GM23338 (cell line): ENCODE measurements at regions not wholly inside any gene's neighbourhood (a gene's known extent, or its start where the extent isn't known, plus 50 kb on each side); places are given as distances from the start of the nearest gene placed in this dataset.

Experiments
- ATAC-seq: fragments of 200-7000 bp; cut with Tn5 transposase; 3 replicates; pipeline ENCODE4 v1.9.1; 2020
- DNase-seq: peaks from one replicate; pipeline ENCODE4 v3.0.0-alpha.2; 2015; ENCODE audit warnings: low spot score
- H2AFZ ChIP-seq: fragments of 200-600 bp; sonication (generic); 2 replicates; pipeline ENCODE4 v1.8.0; 2016; ENCODE audit warnings: antibody characterized with exemption, mild to moderate bottlenecking, moderate library complexity
- H3F3A ChIP-seq: fragments of 200-600 bp; sonication (generic); replicated peaks from 2 replicates; pipeline ENCODE4 v1.8.0; 2017; ENCODE audit warnings: antibody characterized with exemption, mixed run types, low read depth
- H3K27ac ChIP-seq: fragments of 200-600 bp; sonication (generic); 2 replicates; pipeline ENCODE4 v1.6.1; 2016; ENCODE audit warnings: low read depth
- H3K27me3 ChIP-seq: fragments of 200-600 bp; sonication (generic); 2 replicates; pipeline ENCODE4 v1.8.0; 2016; ENCODE audit warnings: mild to moderate bottlenecking, mixed run types, moderate library complexity; ENCODE audit not compliant: insufficient read depth
- H3K36me3 ChIP-seq: fragments of 200-600 bp; sonication (generic); 2 replicates; pipeline ENCODE4 v1.8.0; 2016; ENCODE audit warnings: mild to moderate bottlenecking; ENCODE audit not compliant: insufficient read depth
- H3K4me1 ChIP-seq: fragments of 200-600 bp; sonication (generic); 2 replicates; pipeline ENCODE4 v1.8.0; 2016; ENCODE audit warnings: mild to moderate bottlenecking, moderate library complexity; ENCODE audit not compliant: insufficient read depth
- H3K4me2 ChIP-seq: fragments of 200-600 bp; sonication (generic); 2 replicates; pipeline ENCODE4 v1.7.1; 2017; ENCODE audit warnings: mixed run types
- H3K4me3 ChIP-seq: fragments of 200-600 bp; sonication (generic); 2 replicates; pipeline ENCODE4 v1.6.1; 2016; ENCODE audit warnings: mixed run types
- H3K79me2 ChIP-seq: fragments of 200-600 bp; sonication (generic); replicated peaks from 2 replicates; pipeline ENCODE4 v1.8.0; 2017; ENCODE audit warnings: mild to moderate bottlenecking; ENCODE audit not compliant: insufficient read depth
- H3K9me2 ChIP-seq: fragments of 200-600 bp; sonication (generic); 2 replicates; pipeline ENCODE4 v1.8.0; 2017; ENCODE audit not compliant: insufficient read depth
- H4K20me1 ChIP-seq: fragments of 200-600 bp; sonication (generic); replicated peaks from 2 replicates; pipeline ENCODE4 v1.8.0; 2017; ENCODE audit warnings: mild to moderate bottlenecking; ENCODE audit not compliant: insufficient read depth
- H3K27ac Mint-ChIP-seq: 2 replicates; pipeline ENCODE4 v1.8.0; 2020; ENCODE audit warnings: inconsistent platforms, mild to moderate bottlenecking, moderate library complexity, mixed read lengths
- H3K27me3 Mint-ChIP-seq: 3 replicates; pipeline ENCODE4 v1.8.0; 2022; ENCODE audit warnings: low read depth, mild to moderate bottlenecking, moderate library complexity, mixed read lengths, inconsistent platforms; ENCODE audit not compliant: insufficient read depth, poor library complexity
- H3K36me3 Mint-ChIP-seq: 3 replicates; pipeline ENCODE4 v1.8.0; 2021; ENCODE audit warnings: low read depth, mild to moderate bottlenecking, inconsistent platforms, moderate library complexity, mixed read lengths
- H3K4me1 Mint-ChIP-seq: 3 replicates; pipeline ENCODE4 v1.8.0; 2020; ENCODE audit warnings: mild to moderate bottlenecking, inconsistent platforms, mixed read lengths
- H3K4me3 Mint-ChIP-seq: 3 replicates; pipeline ENCODE4 v1.8.0; 2021; ENCODE audit warnings: moderate library complexity, mild to moderate bottlenecking, inconsistent platforms, mixed read lengths
- H3K9me3 Mint-ChIP-seq: 3 replicates; pipeline ENCODE4 v1.8.0; 2020; ENCODE audit warnings: moderate library complexity, mild to moderate bottlenecking, inconsistent platforms, mixed read lengths
- CREB1 ChIP-seq: fragments of 250-450 bp; sonication (Bioruptor Pico); IDR thresholded peaks from 2 replicates; pipeline ENCODE4 v1.5.0; 2020; ENCODE audit warnings: low read depth, mild to moderate bottlenecking, moderate library complexity
- EZH2 ChIP-seq: fragments of 200-600 bp; sonication (generic); IDR thresholded peaks from one replicate; pipeline ENCODE4 v1.8.0; 2017; ENCODE audit warnings: antibody characterized with exemption, mild to moderate bottlenecking, low read depth; ENCODE audit not compliant: unreplicated experiment
- EZH2phosphoT487 ChIP-seq: fragments of 200-600 bp; sonication (generic); IDR thresholded peaks from one replicate; pipeline ENCODE4 v1.8.1; 2018; ENCODE audit warnings: antibody characterized with exemption; ENCODE audit not compliant: unreplicated experiment
- NANOG ChIP-seq: IDR thresholded peaks from 2 replicates; pipeline ENCODE4 v1.6.1; 2016; ENCODE audit warnings: antibody characterized with exemption, borderline replicate concordance
- STAT1 ChIP-seq: IDR thresholded peaks from one replicate; pipeline ENCODE4 v1.6.1; 2016; ENCODE audit warnings: antibody characterized with exemption; ENCODE audit not compliant: unreplicated experiment
- ZNF114 ChIP-seq: fragments of 250-450 bp; sonication (Bioruptor Pico); IDR thresholded peaks from 2 replicates; pipeline ENCODE4 v1.5.0; 2020; ENCODE audit warnings: mild to moderate bottlenecking, moderate library complexity
- ZNF331 ChIP-seq: fragments of 250-450 bp; sonication (Bioruptor Pico); IDR thresholded peaks from 2 replicates; pipeline ENCODE4 v1.5.0; 2020; ENCODE audit warnings: low read depth, mild to moderate bottlenecking, moderate library complexity
- TF ChIP-seq, protein P1 (sequence below): fragments of 250-450 bp; sonication (Bioruptor Pico); IDR thresholded peaks from 2 replicates; pipeline ENCODE4 v1.5.0; 2020; ENCODE audit warnings: mild to moderate bottlenecking, moderate library complexity
- TF ChIP-seq, protein P2 (sequence below): IDR thresholded peaks from 2 replicates; pipeline ENCODE4 v1.6.1; 2016; ENCODE audit warnings: antibody characterized with exemption
- TF ChIP-seq, protein P3 (sequence below): IDR thresholded peaks from one replicate; pipeline ENCODE4 v1.6.1; 2018; ENCODE audit warnings: antibody characterized with exemption; ENCODE audit not compliant: unreplicated experiment

DNA sequence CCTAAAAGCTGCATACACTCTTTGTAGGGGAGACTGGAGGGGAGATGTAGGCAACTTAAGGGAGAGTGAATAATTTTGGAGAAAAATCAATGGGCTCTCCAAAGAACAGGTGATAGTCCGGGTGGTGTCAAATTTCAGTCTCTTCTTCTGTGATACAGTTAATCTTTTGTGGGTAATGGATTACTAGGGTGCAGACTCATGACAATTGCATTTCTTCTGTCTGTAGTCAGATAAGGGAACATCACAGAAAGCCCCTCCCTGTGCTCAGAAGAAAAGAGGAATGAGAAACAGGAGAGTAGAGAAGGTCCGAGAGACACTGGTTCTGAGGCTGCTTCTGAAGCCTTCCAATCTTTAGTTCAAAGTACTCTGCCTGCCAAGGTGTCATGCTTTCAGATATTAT is 1140.7 kb upstream of the LRRN3 start (continued):
- TF ChIP-seq, protein P1, sequence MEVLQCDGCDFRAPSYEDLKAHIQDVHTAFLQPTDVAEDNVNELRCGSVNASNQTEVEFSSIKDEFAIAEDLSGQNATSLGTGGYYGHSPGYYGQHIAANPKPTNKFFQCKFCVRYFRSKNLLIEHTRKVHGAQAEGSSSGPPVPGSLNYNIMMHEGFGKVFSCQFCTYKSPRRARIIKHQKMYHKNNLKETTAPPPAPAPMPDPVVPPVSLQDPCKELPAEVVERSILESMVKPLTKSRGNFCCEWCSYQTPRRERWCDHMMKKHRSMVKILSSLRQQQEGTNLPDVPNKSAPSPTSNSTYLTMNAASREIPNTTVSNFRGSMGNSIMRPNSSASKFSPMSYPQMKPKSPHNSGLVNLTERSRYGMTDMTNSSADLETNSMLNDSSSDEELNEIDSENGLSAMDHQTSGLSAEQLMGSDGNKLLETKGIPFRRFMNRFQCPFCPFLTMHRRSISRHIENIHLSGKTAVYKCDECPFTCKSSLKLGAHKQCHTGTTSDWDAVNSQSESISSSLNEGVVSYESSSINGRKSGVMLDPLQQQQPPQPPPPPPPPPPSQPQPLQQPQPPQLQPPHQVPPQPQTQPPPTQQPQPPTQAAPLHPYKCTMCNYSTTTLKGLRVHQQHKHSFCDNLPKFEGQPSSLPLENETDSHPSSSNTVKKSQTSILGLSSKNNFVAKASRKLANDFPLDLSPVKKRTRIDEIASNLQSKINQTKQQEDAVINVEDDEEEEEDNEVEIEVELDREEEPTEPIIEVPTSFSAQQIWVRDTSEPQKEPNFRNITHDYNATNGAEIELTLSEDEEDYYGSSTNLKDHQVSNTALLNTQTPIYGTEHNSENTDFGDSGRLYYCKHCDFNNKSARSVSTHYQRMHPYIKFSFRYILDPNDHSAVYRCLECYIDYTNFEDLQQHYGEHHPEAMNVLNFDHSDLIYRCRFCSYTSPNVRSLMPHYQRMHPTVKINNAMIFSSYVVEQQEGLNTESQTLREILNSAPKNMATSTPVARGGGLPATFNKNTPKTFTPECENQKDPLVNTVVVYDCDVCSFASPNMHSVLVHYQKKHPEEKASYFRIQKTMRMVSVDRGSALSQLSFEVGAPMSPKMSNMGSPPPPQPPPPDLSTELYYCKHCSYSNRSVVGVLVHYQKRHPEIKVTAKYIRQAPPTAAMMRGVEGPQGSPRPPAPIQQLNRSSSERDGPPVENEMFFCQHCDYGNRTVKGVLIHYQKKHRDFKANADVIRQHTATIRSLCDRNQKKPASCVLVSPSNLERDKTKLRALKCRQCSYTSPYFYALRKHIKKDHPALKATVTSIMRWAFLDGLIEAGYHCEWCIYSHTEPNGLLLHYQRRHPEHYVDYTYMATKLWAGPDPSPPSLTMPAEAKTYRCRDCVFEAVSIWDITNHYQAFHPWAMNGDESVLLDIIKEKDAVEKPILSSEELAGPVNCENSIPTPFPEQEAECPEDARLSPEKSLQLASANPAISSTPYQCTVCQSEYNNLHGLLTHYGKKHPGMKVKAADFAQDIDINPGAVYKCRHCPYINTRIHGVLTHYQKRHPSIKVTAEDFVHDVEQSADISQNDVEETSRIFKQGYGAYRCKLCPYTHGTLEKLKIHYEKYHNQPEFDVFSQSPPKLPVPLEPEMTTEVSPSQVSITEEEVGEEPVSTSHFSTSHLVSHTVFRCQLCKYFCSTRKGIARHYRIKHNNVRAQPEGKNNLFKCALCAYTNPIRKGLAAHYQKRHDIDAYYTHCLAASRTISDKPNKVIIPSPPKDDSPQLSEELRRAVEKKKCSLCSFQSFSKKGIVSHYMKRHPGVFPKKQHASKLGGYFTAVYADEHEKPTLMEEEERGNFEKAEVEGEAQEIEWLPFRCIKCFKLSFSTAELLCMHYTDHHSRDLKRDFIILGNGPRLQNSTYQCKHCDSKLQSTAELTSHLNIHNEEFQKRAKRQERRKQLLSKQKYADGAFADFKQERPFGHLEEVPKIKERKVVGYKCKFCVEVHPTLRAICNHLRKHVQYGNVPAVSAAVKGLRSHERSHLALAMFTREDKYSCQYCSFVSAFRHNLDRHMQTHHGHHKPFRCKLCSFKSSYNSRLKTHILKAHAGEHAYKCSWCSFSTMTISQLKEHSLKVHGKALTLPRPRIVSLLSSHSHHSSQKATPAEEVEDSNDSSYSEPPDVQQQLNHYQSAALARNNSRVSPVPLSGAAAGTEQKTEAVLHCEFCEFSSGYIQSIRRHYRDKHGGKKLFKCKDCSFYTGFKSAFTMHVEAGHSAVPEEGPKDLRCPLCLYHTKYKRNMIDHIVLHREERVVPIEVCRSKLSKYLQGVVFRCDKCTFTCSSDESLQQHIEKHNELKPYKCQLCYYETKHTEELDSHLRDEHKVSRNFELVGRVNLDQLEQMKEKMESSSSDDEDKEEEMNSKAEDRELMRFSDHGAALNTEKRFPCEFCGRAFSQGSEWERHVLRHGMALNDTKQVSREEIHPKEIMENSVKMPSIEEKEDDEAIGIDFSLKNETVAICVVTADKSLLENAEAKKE (CRISPR knock-in tag): no peak
- no peak for TF ChIP-seq STAT1
- no peak for TF ChIP-seq NANOG
- TF ChIP-seq, protein P2, sequence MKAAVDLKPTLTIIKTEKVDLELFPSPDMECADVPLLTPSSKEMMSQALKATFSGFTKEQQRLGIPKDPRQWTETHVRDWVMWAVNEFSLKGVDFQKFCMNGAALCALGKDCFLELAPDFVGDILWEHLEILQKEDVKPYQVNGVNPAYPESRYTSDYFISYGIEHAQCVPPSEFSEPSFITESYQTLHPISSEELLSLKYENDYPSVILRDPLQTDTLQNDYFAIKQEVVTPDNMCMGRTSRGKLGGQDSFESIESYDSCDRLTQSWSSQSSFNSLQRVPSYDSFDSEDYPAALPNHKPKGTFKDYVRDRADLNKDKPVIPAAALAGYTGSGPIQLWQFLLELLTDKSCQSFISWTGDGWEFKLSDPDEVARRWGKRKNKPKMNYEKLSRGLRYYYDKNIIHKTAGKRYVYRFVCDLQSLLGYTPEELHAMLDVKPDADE: no peak

DNA sequence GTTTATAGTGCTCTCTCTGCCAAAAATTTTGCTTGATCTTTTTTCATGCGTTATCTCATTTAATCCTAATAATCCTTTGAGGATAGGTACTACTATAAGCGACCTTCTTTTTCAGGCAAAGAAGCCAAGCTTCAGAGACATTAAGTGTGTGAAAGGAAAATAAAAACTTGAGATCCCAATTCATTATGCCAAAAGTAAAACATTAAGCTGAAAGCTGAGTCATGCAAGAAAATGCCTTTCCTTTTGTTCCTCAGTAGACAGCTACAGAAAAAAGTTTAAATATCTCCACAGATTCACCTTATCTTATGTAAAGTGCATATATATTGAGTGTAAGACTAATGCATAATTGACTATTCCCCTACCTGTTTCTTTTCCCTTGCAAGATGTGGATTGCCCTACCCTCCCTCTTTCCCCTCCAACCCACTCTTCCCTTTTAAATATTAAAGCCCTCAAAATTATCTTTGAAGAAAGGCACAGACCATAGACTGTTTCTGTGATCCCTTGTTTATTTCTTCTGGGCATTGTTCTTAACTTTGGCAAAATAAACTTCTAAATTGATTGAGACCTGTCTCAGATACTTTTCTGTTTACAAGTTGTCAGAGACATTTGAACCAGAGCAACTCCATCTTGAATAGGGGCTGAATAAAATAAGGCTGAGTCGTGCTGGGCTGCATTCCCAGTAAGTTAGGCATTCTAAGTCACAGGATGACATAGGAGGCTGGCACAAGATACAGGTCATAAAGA is 1139.9 kb upstream of the LRRN3 start:
- Histone ChIP-seq H3K9me2 (peaks cover 21% of the 10 kb centered on the region), H4K20me1 (no peaks in the 10 kb centered on the region), H3K79me2 (no peaks in the 10 kb centered on the region), H3K27me3 (no peaks in the 10 kb centered on the region), H3K4me1 (peaks cover 10% of the 10 kb centered on the region; the same call in 1 of the 2 replicates), H3K4me2 (no peak overlapping the region), H3K36me3 (no peaks in the 10 kb centered on the region; the same call in 1 of the 2 replicates), H3K4me3 (no peak overlapping the region), H3F3A (no peaks in the 10 kb centered on the region), H2AFZ (no peak overlapping the region), H3K27ac (no peak overlapping the region)
- no peak for TF ChIP-seq ZNF114 (CRISPR knock-in tag)
- no peak for TF ChIP-seq ZNF331 (CRISPR knock-in tag)
- TF ChIP-seq EZH2: no peak
- no peak for TF ChIP-seq CREB1 (CRISPR knock-in tag)
- no peak for TF ChIP-seq EZH2phosphoT487
- TF ChIP-seq, protein P3, sequence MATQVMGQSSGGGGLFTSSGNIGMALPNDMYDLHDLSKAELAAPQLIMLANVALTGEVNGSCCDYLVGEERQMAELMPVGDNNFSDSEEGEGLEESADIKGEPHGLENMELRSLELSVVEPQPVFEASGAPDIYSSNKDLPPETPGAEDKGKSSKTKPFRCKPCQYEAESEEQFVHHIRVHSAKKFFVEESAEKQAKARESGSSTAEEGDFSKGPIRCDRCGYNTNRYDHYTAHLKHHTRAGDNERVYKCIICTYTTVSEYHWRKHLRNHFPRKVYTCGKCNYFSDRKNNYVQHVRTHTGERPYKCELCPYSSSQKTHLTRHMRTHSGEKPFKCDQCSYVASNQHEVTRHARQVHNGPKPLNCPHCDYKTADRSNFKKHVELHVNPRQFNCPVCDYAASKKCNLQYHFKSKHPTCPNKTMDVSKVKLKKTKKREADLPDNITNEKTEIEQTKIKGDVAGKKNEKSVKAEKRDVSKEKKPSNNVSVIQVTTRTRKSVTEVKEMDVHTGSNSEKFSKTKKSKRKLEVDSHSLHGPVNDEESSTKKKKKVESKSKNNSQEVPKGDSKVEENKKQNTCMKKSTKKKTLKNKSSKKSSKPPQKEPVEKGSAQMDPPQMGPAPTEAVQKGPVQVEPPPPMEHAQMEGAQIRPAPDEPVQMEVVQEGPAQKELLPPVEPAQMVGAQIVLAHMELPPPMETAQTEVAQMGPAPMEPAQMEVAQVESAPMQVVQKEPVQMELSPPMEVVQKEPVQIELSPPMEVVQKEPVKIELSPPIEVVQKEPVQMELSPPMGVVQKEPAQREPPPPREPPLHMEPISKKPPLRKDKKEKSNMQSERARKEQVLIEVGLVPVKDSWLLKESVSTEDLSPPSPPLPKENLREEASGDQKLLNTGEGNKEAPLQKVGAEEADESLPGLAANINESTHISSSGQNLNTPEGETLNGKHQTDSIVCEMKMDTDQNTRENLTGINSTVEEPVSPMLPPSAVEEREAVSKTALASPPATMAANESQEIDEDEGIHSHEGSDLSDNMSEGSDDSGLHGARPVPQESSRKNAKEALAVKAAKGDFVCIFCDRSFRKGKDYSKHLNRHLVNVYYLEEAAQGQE: no peak
- no peak for TF ChIP-seq STAT1
- Mint-ChIP-seq H3K27ac (no peak overlapping the region), H3K9me3 (no peaks in the 10 kb centered on the region), H3K36me3 (peaks cover 4% of the 10 kb centered on the region; the same call in 1 of the 3 replicates), H3K27me3 (no peaks in the 10 kb centered on the region), H3K4me3 (no peak overlapping the region), H3K4me1 (peaks cover 5% of the 10 kb centered on the region; the same call in 2 of the 3 replicates)
- DNase-seq: no peak
- ATAC-seq: no peak
